Fibroblast of skin of right quadriceps (primary cell): ENCODE measurements at regions not wholly inside any gene's neighbourhood (a gene's known extent, or its start where the extent isn't known, plus 50 kb on each side); places are given as distances from the start of the nearest gene placed in this dataset.

ENCODE experiments used
- DNase-seq: peaks from one replicate; pipeline ENCODE4 v3.0.0-alpha.2; 2013

- DNase-seq, result no peak
These were observed 158.2 kb downstream of the TRIM29 start for GRCh38 chr11:119979701-119980100.

GRCh38 chr11:119978696-119979095 is 159.2 kb downstream of the TRIM29 start:
- no peak for DNase-seq

- no peak for DNase-seq
These were observed 160.0 kb downstream of the TRIM29 start for GRCh38 chr11:119977881-119978280.

GRCh38 chr11:119977561-119977860 is 160.4 kb downstream of the TRIM29 start:
- no peak for DNase-seq

- DNase-seq, result no peak
These were observed 160.9 kb downstream of the TRIM29 start for GRCh38 chr11:119976805-119977560.

- DNase-seq, result no peak
These were observed 162.3 kb downstream of the TRIM29 start for GRCh38 chr11:119975561-119976152.

- no peak for DNase-seq
These were observed 163.4 kb downstream of the TRIM29 start for GRCh38 chr11:119974467-119974866.

GRCh38 chr11:119974051-119974450 is 163.9 kb downstream of the TRIM29 start:
- no peak for DNase-seq

GRCh38 chr11:119972281-119972680 is 165.6 kb downstream of the TRIM29 start:
- no peak for DNase-seq

GRCh38 chr11:119970555-119971304 is 167.2 kb downstream of the TRIM29 start:
- no peak for DNase-seq

- no peak for DNase-seq
These were observed 173.5 kb downstream of the TRIM29 start for GRCh38 chr11:119964136-119965025.

- DNase-seq, result no peak
These were observed 180.0 kb downstream of the TRIM29 start for GRCh38 chr11:119957951-119958350.

- DNase-seq, result no peak
These were observed 185.5 kb downstream of the TRIM29 start for GRCh38 chr11:119952441-119952840.

GRCh38 chr11:119943298-119943655 is 194.6 kb downstream of the TRIM29 start:
- DNase-seq, result no peak

GRCh38 chr11:119942583-119943297 is 195.2 kb downstream of the TRIM29 start:
- DNase-seq, result peak; percentile 3

GRCh38 chr11:119941636-119942411 is 196.1 kb downstream of the TRIM29 start:
- DNase-seq, result no peak

- DNase-seq, result no peak
These were observed 196.7 kb downstream of the TRIM29 start for GRCh38 chr11:119941171-119941570.

- no peak for DNase-seq
These were observed 197.4 kb downstream of the TRIM29 start for GRCh38 chr11:119940401-119940976.

- DNase-seq, result no peak
These were observed 200.5 kb downstream of the TRIM29 start for GRCh38 chr11:119937412-119937811.

GRCh38 chr11:119936426-119936825 is 201.5 kb downstream of the TRIM29 start:
- no peak for DNase-seq

- DNase-seq, result no peak
These were observed 202.5 kb downstream of the TRIM29 start for GRCh38 chr11:119935349-119935925.
